ENCODE measurements at regions not wholly inside any gene's neighbourhood (a gene's known extent, or its start where the extent isn't known, plus 50 kb on each side); places are given as distances from the start of the nearest gene placed in this dataset.
"Not testable (repeated sequence)": the region's sequence is repeated elsewhere in the genome, so short reads cannot be mapped to it uniquely, and the experiment has no call there.

- DNase-seq: peak; percentile 71
Measured at GRCh38 chr9:124126648-124127646, 115.4 kb downstream of the LHX2 start.

GRCh38 chr9:124128568-124129166, 117.1 kb downstream of the LHX2 start:
- no peak for DNase-seq

- DNase-seq: no peak
Measured at GRCh38 chr9:124130277-124131075, 118.9 kb downstream of the LHX2 start.

- DNase-seq: not testable (repeated sequence)
Measured at GRCh38 chr9:124131518-124131917, 120.0 kb downstream of the LHX2 start.

- no peak for DNase-seq
Measured at GRCh38 chr9:124132671-124133147, 121.1 kb downstream of the LHX2 start.

GRCh38 chr9:124133727-124134126, 122.2 kb downstream of the LHX2 start:
- DNase-seq: no peak

GRCh38 chr9:124134526-124134925, 123.0 kb downstream of the LHX2 start:
- DNase-seq: no peak

GRCh38 chr9:124135813-124136365, 121.9 kb upstream of the NEK6 start:
- DNase-seq: no peak

- DNase-seq: no peak
Measured at GRCh38 chr9:124137009-124137943, 120.5 kb upstream of the NEK6 start.

- no peak for DNase-seq
Measured at GRCh38 chr9:124137944-124138335, 119.8 kb upstream of the NEK6 start.

GRCh38 chr9:124139001-124139400, 118.7 kb upstream of the NEK6 start:
- DNase-seq: no peak

- no peak for DNase-seq
Measured at GRCh38 chr9:124140941-124141568, 116.7 kb upstream of the NEK6 start.

GRCh38 chr9:124144561-124145123, 113.1 kb upstream of the NEK6 start:
- DNase-seq: not testable (repeated sequence)

GRCh38 chr9:124146031-124146561, 111.7 kb upstream of the NEK6 start:
- no peak for DNase-seq

- no peak for DNase-seq
Measured at GRCh38 chr9:124149992-124150391, 107.8 kb upstream of the NEK6 start.

GRCh38 chr9:124163760-124164255, 93.9 kb upstream of the NEK6 start:
- no peak for DNase-seq

- DNase-seq: no peak
Measured at GRCh38 chr9:124164811-124165210, 92.9 kb upstream of the NEK6 start.

GRCh38 chr9:124174433-124174832, 83.3 kb upstream of the NEK6 start:
- DNase-seq: no peak

GRCh38 chr9:124177522-124177921, 80.2 kb upstream of the NEK6 start:
- DNase-seq: not testable (repeated sequence)

All from activated CD8-positive, alpha-beta memory T cell treated with anti-CD3 and anti-CD28 coated beads, Interleukin-2, amount 50 U/mL, for 4 hours (primary cell).